ENCODE measurements at regions not wholly inside any gene's neighbourhood (a gene's known extent, or its start where the extent isn't known, plus 50 kb on each side); places are given as distances from the start of the nearest gene placed in this dataset.

GRCh38 chr20:58097943-58098342 lies 130.5 kb downstream of the ANKRD60 start:
- Histone ChIP-seq H3K9me3 (no peaks in the 10 kb centered on the region), H3K27me3 (ENCODE audit: insufficient read depth in 3 of 3, low read length in 2 of 3) (no peaks in the 10 kb centered on the region), H3K27ac (no peak overlapping the region), H3K4me1 (no peaks in the 10 kb centered on the region), H3K4me3 (no peak overlapping the region), H3K36me3 (ENCODE audit: insufficient read depth in 1 of 2, low read depth in 1 of 2) (no peaks in the 10 kb centered on the region)
- 81 to 84% (median 81%) methylated on average over 7 of the region's 7 CpGs for WGBS, 3 donors
- ATAC-seq (no peak), DNase-seq (no peak)
- no peak for TF ChIP-seq CTCF (IDR thresholded peaks at IDR 0.05)
- intact Hi-C loops (cut with DNase I), result no loop called here

DNA sequence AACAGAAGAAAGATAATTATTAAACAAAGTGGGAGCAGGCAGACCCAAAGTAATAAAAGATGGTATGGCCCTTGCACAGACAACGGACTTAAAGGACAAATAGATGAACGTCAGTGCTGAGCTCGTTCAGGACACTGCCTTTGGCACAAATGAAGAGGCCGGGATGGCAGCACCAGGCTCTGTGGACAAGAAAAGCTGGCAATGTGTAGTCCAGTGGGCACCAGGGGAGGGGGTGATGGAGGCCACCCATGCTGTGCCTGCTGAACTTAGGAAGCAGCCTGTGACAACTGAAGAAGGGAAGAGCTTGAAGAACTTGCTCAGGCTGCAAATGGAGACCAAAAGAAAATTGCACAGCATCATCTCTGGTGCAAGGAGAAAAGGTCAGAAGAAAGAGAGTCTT lies 131.0 kb downstream of the ANKRD60 start:
- ATAC-seq (no peak), DNase-seq (no peak)
- intact Hi-C loops (cut with DNase I), result no loop called here
- Histone ChIP-seq H3K27me3 (ENCODE audit: insufficient read depth in 3 of 3, low read length in 2 of 3) (no peaks in the 10 kb centered on the region), H3K36me3 (ENCODE audit: insufficient read depth in 1 of 2, low read depth in 1 of 2) (no peaks in the 10 kb centered on the region), H3K9me3 (no peaks in the 10 kb centered on the region), H3K27ac (no peak overlapping the region), H3K4me1 (no peaks in the 10 kb centered on the region), H3K4me3 (no peak overlapping the region)
- no peak for TF ChIP-seq CTCF (IDR thresholded peaks at IDR 0.05)
- 46 to 84% (median 74%) methylated on average over 4 of the region's 4 CpGs for WGBS, 3 donors

DNA sequence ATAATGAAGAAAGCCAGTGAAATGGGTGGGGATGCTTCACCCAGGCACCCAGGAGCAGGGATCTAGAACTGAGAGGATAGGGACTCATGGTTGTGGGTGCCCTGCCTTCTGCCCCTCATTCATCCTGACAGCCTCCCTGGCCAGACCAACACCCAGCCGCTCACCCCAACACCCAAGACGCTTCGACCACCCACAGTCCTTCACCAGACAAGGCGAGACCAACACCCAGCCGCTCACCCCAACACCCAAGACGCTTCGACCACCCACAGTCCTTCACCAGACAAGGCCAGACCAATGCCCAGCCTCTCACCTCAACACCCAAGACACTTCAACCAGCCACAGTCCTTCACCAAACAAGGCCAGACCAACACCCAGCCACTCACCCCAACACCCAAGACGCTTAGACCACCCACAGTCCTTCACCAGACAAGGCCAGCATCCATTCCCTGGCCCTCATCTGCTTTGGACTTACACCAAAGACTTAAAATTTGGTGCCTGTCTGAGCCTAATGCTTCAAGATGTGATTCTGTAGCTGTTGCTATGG lies 131.5 kb downstream of the ANKRD60 start:
- intact Hi-C loops (cut with DNase I), result no loop called here
- Histone ChIP-seq H3K36me3 (ENCODE audit: insufficient read depth in 1 of 2, low read depth in 1 of 2) (no peaks in the 10 kb centered on the region), H3K4me3 (no peak overlapping the region), H3K27me3 (ENCODE audit: insufficient read depth in 3 of 3, low read length in 2 of 3) (no peaks in the 10 kb centered on the region), H3K4me1 (no peaks in the 10 kb centered on the region), H3K27ac (no peak overlapping the region), H3K9me3 (no peaks in the 10 kb centered on the region)
- no peak for ATAC-seq
- DNase-seq, result no peak
- no peak for TF ChIP-seq CTCF (IDR thresholded peaks at IDR 0.05)
- WGBS, 3 donors, result 60 to 82% (median 80%) methylated on average over 8 of the region's 8 CpGs

- intact Hi-C loops (cut with DNase I), result no loop called here
Observed at GRCh38 chr20:58094698-58095097, 133.8 kb downstream of the ANKRD60 start.

More at GRCh38 chr20:58094698-58095097, 133.8 kb downstream of the ANKRD60 start:
- Histone ChIP-seq H3K4me3 (no peak overlapping the region), H3K9me3 (no peaks in the 10 kb centered on the region), H3K27me3 (ENCODE audit: insufficient read depth in 3 of 3, low read length in 2 of 3) (no peaks in the 10 kb centered on the region), H3K4me1 (no peaks in the 10 kb centered on the region), H3K27ac (no peak overlapping the region), H3K36me3 (ENCODE audit: insufficient read depth in 1 of 2, low read depth in 1 of 2) (no peaks in the 10 kb centered on the region)
- no peak for TF ChIP-seq CTCF (IDR thresholded peaks at IDR 0.05)
- WGBS, 3 donors, result 67 to 85% (median 81%) methylated on average over 4 of the region's 4 CpGs
- no peak for ATAC-seq
- no peak for DNase-seq

Data from psoas muscle (tissue), 7 donors.